ENCODE measurements at regions not wholly inside any gene's neighbourhood (a gene's known extent, or its start where the extent isn't known, plus 50 kb on each side); places are given as distances from the start of the nearest gene placed in this dataset.
"Not testable (repeated sequence)": the region's sequence is repeated elsewhere in the genome, so short reads cannot be mapped to it uniquely, and the experiment has no call there.

- H3K27me3 ChIP-seq; H3K9me3 ChIP-seq; H3K4me3 ChIP-seq; intact Hi-C loops (cut with DNase I); ATAC-seq; DNase-seq; H3K4me1 ChIP-seq; H3K36me3 ChIP-seq (replicated peaks in 1 of 2; ENCODE audit: insufficient read depth in 1 of 2, low read depth in 2 of 2); H3K27ac ChIP-seq: not testable (repeated sequence)
- 60 to 69% methylated on average over 7 to 10 of the region's 12 CpGs for WGBS, 2 donors
These were observed 534.8 kb downstream of the TP53TG3F start for GRCh38 chr16:33994207-33994606.

- H3K9me3 ChIP-seq; DNase-seq; H3K27ac ChIP-seq; H3K4me3 ChIP-seq; H3K4me1 ChIP-seq; H3K36me3 ChIP-seq (replicated peaks in 1 of 2; ENCODE audit: insufficient read depth in 1 of 2, low read depth in 2 of 2); intact Hi-C loops (cut with DNase I); ATAC-seq; H3K27me3 ChIP-seq: not testable (repeated sequence)
- WGBS, 2 donors: 43 to 59% methylated on average over 4 to 7 of the region's 9 CpGs
These were observed 536.5 kb downstream of the TP53TG3F start for GRCh38 chr16:33995821-33996372.

- H3K4me3 ChIP-seq; ATAC-seq; intact Hi-C loops (cut with DNase I); H3K36me3 ChIP-seq (replicated peaks in 1 of 2; ENCODE audit: insufficient read depth in 1 of 2, low read depth in 2 of 2); H3K27ac ChIP-seq; DNase-seq; H3K4me1 ChIP-seq; H3K27me3 ChIP-seq; H3K9me3 ChIP-seq: not testable (repeated sequence)
- WGBS, 2 donors: 43% methylated on average over 1 of the region's 4 CpGs; no CpG with 5 or more reads in 1 of the 2 donors
These were observed 541.8 kb downstream of the TP53TG3F start for GRCh38 chr16:34001184-34001583.

- ATAC-seq; H3K4me3 ChIP-seq; H3K4me1 ChIP-seq; H3K9me3 ChIP-seq; DNase-seq; intact Hi-C loops (cut with DNase I); H3K27me3 ChIP-seq; H3K36me3 ChIP-seq (replicated peaks in 1 of 2; ENCODE audit: insufficient read depth in 1 of 2, low read depth in 2 of 2); H3K27ac ChIP-seq: not testable (repeated sequence)
- WGBS, 2 donors: 100% methylated on average over 1 of the region's 4 CpGs; no CpG with 5 or more reads in 1 of the 2 donors
These were observed 542.5 kb downstream of the TP53TG3F start for GRCh38 chr16:34001961-34002360.

GRCh38 chr16:34014841-34015820 is 555.7 kb downstream of the TP53TG3F start:
- H3K27me3 ChIP-seq; ATAC-seq; DNase-seq; intact Hi-C loops (cut with DNase I); H3K36me3 ChIP-seq (replicated peaks in 1 of 2; ENCODE audit: insufficient read depth in 1 of 2, low read depth in 2 of 2); H3K27ac ChIP-seq; H3K4me1 ChIP-seq; H3K9me3 ChIP-seq; H3K4me3 ChIP-seq: not testable (repeated sequence)
- WGBS, 2 donors: 37 to 54% methylated on average over 51 to 62 of the region's 83 CpGs

- H3K27ac ChIP-seq; H3K36me3 ChIP-seq (replicated peaks in 1 of 2; ENCODE audit: insufficient read depth in 1 of 2, low read depth in 2 of 2); ATAC-seq; H3K27me3 ChIP-seq; H3K4me1 ChIP-seq; intact Hi-C loops (cut with DNase I); H3K9me3 ChIP-seq; DNase-seq; H3K4me3 ChIP-seq: not testable (repeated sequence)
These were observed 558.9 kb downstream of the TP53TG3F start for GRCh38 chr16:34018277-34018676.

GRCh38 chr16:34050787-34051320 is 591.4 kb downstream of the TP53TG3F start:
- H3K27me3 ChIP-seq: no peaks in the 10 kb centered on the region
- H3K4me1 ChIP-seq: no peaks in the 10 kb centered on the region
- no peak overlapping the region for H3K4me3 ChIP-seq
- peaks cover 0 to 6% (median 0%) of the 10 kb centered on the region in 3 donors for H3K9me3 ChIP-seq
- DNase-seq (no peak), ATAC-seq (no peak)
- TF ChIP-seq CTCF (IDR thresholded peaks at IDR 0.05) (no peak), POLR2A (IDR thresholded peaks at IDR 0.05) (no peak)
- intact Hi-C loops (cut with DNase I): no loop called here
- H3K36me3 ChIP-seq (replicated peaks in 1 of 2; ENCODE audit: insufficient read depth in 1 of 2, low read depth in 2 of 2): no peaks in the 10 kb centered on the region
- no peak overlapping the region for H3K27ac ChIP-seq
- 36 to 58% methylated on average over 33 to 41 of the region's 42 CpGs for WGBS, 2 donors
